ENCODE measurements at regions not wholly inside any gene's neighbourhood (a gene's known extent, or its start where the extent isn't known, plus 50 kb on each side); places are given as distances from the start of the nearest gene placed in this dataset.

DNA sequence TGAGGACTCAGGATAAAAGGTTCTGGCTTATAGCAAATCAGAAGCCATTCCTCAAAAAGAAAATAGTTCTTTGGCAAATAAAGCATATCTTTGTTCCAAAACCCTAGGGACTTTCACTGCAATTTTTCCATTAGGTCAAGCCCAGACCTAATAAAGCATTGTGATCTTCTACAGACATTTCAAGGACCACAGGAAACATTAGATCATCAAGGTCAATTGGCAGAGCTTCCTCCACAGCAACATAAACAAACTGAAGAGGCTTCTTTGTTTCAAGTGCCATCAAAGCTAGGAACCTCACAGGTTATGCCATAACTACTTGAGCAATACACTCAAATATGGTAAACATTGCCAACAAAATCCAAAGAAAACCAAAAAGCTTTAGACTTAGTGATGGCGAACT lies 144.9 kb downstream of the ANXA5 start:
- in situ Hi-C loops (cut with MboI) = no loop called here
- no peak for DNase-seq (ENCODE audit: extremely low read depth in 1 of 4, low spot score in 3 of 4)
- 5% methylated on average over 1 of the region's 1 CpG for WGBS (ENCODE audit: insufficient coverage, low coverage, missing lambda C conversion rate)
- no TSS peak for BruUV-seq (replicated peaks)
- FAIRE-seq = no peak
- Histone ChIP-seq H3K36me3 (ENCODE audit: control insufficient read depth, insufficient read depth, low read length) (no peaks in the 10 kb centered on the region), H4K20me1 (replicated peaks; ENCODE audit: control insufficient read depth, insufficient read depth, low read length) (no peaks in the 10 kb centered on the region), H3K4me3 (no peak overlapping the region), H2AFZ (ENCODE audit: low read depth, low read length) (no peak overlapping the region), H3K9me1 (ENCODE audit: control insufficient read depth, insufficient read depth, low read length) (no peaks in the 10 kb centered on the region), H3K79me2 (ENCODE audit: control insufficient read depth, insufficient read depth, low read length) (no peaks in the 10 kb centered on the region), H3K9ac (ENCODE audit: insufficient read depth in 1 of 2, low read depth in 2 of 2, low read length in 2 of 2) (no peak overlapping the region), H3K27me3 (ENCODE audit: control insufficient read depth in 2 of 2, insufficient read depth in 2 of 2, low read length in 2 of 2) (no peaks in the 10 kb centered on the region), H3K27ac (ENCODE audit: extremely low read depth, low read depth, low read length) (no peak overlapping the region), H3K4me1 (replicated peaks in 1 of 2; ENCODE audit: control insufficient read depth in 2 of 2, insufficient read depth in 2 of 2, low read length in 2 of 2) (no peaks in the 10 kb centered on the region), H3K9me3 (replicated peaks; ENCODE audit: control insufficient read depth, insufficient read depth, low read depth, low read length) (no peaks in the 10 kb centered on the region), H3K4me2 (ENCODE audit: insufficient read depth, low read length) (no peak overlapping the region)
- intact Hi-C loops (cut with micrococcal nuclease) = no loop called here
- CTCF ChIA-PET (ENCODE audit: low intra/inter-chr PET ratio) = interaction anchor here (0.6 kb wide), 1 partner anchor 21 kb away, joined by 3 read pairs; no protein-coding TSS in a partner anchor
- POLR2A ChIA-PET = no interaction called here
- no peak for ATAC-seq
- TF ChIP-seq EWSR1 (IDR thresholded peaks at IDR 0.05; ENCODE audit: borderline replicate concordance, low read depth, partially characterized antibody) (no peak), EHMT2 (IDR thresholded peaks at IDR 0.05) (no peak), ZNF121 (CRISPR knock-in tag; conservative IDR thresholded peaks at IDR 0.05) (no peak), SAP30 (IDR thresholded peaks at IDR 0.05; ENCODE audit: borderline replicate concordance, insufficient read depth, low read depth, low read length, poor library complexity, severe bottlenecking) (no peak), ZNF133 (CRISPR knock-in tag; IDR thresholded peaks at IDR 0.05) (no peak), FOXP1 (CRISPR knock-in tag; IDR thresholded peaks at IDR 0.05) (no peak), SRF (CRISPR knock-in tag; IDR thresholded peaks at IDR 0.05) (no peak), ZFX (CRISPR knock-in tag; IDR thresholded peaks at IDR 0.05) (no peak), ZBTB1 (CRISPR knock-in tag; IDR thresholded peaks at IDR 0.05; ENCODE audit: borderline replicate concordance, low read depth) (no peak), ARID2 (IDR thresholded peaks at IDR 0.05) (no peak), ZNF583 (CRISPR knock-in tag; IDR thresholded peaks at IDR 0.05) (no peak), MEF2D (tag; conservative IDR thresholded peaks at IDR 0.05; ENCODE audit: low read depth) (no peak), HDGF (IDR thresholded peaks at IDR 0.05) (no peak), HSF4 (CRISPR knock-in tag; IDR thresholded peaks at IDR 0.05; ENCODE audit: borderline replicate concordance) (no peak)
- TF ChIP-seq, protein P1, sequence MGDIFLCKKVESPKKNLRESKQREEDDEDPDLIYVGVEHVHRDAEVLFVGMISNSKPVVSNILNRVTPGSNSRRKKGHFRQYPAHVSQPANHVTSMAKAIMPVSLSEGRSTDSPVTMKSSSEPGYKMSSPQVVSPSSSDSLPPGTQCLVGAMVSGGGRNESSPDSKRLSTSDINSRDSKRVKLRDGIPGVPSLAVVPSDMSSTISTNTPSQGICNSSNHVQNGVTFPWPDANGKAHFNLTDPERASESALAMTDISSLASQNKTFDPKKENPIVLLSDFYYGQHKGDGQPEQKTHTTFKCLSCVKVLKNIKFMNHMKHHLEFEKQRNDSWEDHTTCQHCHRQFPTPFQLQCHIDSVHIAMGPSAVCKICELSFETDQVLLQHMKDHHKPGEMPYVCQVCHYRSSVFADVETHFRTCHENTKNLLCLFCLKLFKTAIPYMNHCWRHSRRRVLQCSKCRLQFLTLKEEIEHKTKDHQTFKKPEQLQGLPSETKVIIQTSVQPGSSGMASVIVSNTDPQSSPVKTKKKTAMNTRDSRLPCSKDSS (IDR thresholded peaks at IDR 0.05; ENCODE audit: low read depth, partially characterized antibody) = no peak
- TF ChIP-seq, protein P2, sequence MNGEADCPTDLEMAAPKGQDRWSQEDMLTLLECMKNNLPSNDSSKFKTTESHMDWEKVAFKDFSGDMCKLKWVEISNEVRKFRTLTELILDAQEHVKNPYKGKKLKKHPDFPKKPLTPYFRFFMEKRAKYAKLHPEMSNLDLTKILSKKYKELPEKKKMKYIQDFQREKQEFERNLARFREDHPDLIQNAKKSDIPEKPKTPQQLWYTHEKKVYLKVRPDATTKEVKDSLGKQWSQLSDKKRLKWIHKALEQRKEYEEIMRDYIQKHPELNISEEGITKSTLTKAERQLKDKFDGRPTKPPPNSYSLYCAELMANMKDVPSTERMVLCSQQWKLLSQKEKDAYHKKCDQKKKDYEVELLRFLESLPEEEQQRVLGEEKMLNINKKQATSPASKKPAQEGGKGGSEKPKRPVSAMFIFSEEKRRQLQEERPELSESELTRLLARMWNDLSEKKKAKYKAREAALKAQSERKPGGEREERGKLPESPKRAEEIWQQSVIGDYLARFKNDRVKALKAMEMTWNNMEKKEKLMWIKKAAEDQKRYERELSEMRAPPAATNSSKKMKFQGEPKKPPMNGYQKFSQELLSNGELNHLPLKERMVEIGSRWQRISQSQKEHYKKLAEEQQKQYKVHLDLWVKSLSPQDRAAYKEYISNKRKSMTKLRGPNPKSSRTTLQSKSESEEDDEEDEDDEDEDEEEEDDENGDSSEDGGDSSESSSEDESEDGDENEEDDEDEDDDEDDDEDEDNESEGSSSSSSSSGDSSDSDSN (IDR thresholded peaks at IDR 0.05; ENCODE audit: borderline replicate concordance in 1 of 2, low read depth in 2 of 2, low read length in 2 of 2) = no peak
- TF ChIP-seq, protein P3, sequence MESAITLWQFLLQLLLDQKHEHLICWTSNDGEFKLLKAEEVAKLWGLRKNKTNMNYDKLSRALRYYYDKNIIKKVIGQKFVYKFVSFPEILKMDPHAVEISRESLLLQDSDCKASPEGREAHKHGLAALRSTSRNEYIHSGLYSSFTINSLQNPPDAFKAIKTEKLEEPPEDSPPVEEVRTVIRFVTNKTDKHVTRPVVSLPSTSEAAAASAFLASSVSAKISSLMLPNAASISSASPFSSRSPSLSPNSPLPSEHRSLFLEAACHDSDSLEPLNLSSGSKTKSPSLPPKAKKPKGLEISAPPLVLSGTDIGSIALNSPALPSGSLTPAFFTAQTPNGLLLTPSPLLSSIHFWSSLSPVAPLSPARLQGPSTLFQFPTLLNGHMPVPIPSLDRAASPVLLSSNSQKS (CRISPR knock-in tag; IDR thresholded peaks at IDR 0.05) = no peak
- TF ChIP-seq, protein P4, sequence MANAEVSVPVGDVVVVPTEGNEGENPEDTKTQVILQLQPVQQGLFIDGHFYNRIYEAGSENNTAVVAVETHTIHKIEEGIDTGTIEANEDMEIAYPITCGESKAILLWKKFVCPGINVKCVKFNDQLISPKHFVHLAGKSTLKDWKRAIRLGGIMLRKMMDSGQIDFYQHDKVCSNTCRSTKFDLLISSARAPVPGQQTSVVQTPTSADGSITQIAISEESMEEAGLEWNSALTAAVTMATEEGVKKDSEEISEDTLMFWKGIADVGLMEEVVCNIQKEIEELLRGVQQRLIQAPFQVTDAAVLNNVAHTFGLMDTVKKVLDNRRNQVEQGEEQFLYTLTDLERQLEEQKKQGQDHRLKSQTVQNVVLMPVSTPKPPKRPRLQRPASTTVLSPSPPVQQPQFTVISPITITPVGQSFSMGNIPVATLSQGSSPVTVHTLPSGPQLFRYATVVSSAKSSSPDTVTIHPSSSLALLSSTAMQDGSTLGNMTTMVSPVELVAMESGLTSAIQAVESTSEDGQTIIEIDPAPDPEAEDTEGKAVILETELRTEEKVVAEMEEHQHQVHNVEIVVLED (CRISPR knock-in tag; IDR thresholded peaks at IDR 0.05) = no peak

Data from K562 (cell line).